HepG2 (cell line): ENCODE measurements at regions not wholly inside any gene's neighbourhood (a gene's known extent, or its start where the extent isn't known, plus 50 kb on each side); places are given as distances from the start of the nearest gene placed in this dataset.

Experiments used
- ATAC-seq: fragments of 200-7000 bp; cut with Tn5 transposase; 3 replicates; pipeline ENCODE4 v1.9.1; 2020; ENCODE audit warnings: mild to moderate bottlenecking, moderate library complexity
- BruUV-seq: library from RNA; stranded (reverse); fragments of 400-500 nt; replicated peaks from 2 replicates; lab custom pipeline; 2021; lab: Mats Ljungman, UMichigan
- CTCF ChIA-PET: fragments of 300-600 bp; formaldehyde crosslinking; extraction: SDS; loops from one replicate; lab custom pipeline; 2021; ENCODE audit warnings: low total read pairs, inconsistent platforms, low intra/inter-chr PET ratio; lab: Yijun Ruan, JAX
- POLR2A ChIA-PET: fragments of 350-600 bp; sonication (Branson Sonifier 250); formaldehyde crosslinking; loops from one replicate; lab custom pipeline; 2020; ENCODE audit warnings: antibody characterized with exemption, inconsistent platforms; lab: Yijun Ruan, JAX
- DNase-seq: peaks from one replicate; pipeline ENCODE4 v3.0.0-alpha.2; 2015; ENCODE audit warnings: low spot score
- FAIRE-seq: peaks from 3 replicates; lab custom pipeline; 2011; peaks lifted over from hg19 to GRCh38; lab: Jason Lieb, UNC
- H2AFZ ChIP-seq: one replicate; pipeline ENCODE4 v1.6.1; 2011; ENCODE audit warnings: low read length, inconsistent platforms
- H3K27ac ChIP-seq: fragments of 300-600 bp; 3 replicates; pipeline ENCODE4 v1.8.0; 2011; ENCODE audit warnings: mixed run types, mild to moderate bottlenecking, mixed read lengths, low read length, inconsistent platforms; ENCODE audit not compliant: insufficient read depth; ENCODE audit errors: extremely low read length
- H3K27me3 ChIP-seq, 2 experiments: fragments of 200-600 bp in 1 of 2; 2 replicates in 1 of 2; 3 replicates in 1 of 2; pipeline versions ENCODE4 v1.6.0 to v1.8.0; 2011; ENCODE audit warnings: low read length in 2 of 2, mild to moderate bottlenecking in 2 of 2, moderate library complexity in 2 of 2, inconsistent platforms in 1 of 2; ENCODE audit not compliant: insufficient read depth in 2 of 2, control insufficient read depth in 1 of 2
- H3K36me3 ChIP-seq, 2 experiments: fragments of 200-600 bp in 1 of 2; replicated peaks in 1 of 2; 2 replicates in 1 of 2; 3 replicates in 1 of 2; pipeline versions ENCODE4 v1.5.1 to v1.8.0; 2011; ENCODE audit warnings: low read length in 2 of 2, inconsistent platforms in 1 of 2; ENCODE audit not compliant: insufficient read depth in 2 of 2, control insufficient read depth in 1 of 2
- H3K4me1 ChIP-seq: 2 replicates; pipeline ENCODE4 v1.5.1; 2012; ENCODE audit warnings: low read length, inconsistent platforms; ENCODE audit not compliant: insufficient read depth
- H3K4me2 ChIP-seq: 2 replicates; pipeline ENCODE4 v1.6.0; 2011; ENCODE audit warnings: low read depth, low read length, inconsistent platforms
- H3K4me3 ChIP-seq, 3 experiments: fragments of 200-600 bp in 1 of 3; sonication (generic), shearing (Covaris generic) in 1 of 3; replicated peaks in 1 of 3; 2 replicates each; pipeline ENCODE4 v1.5.1; 2011 to 2016; ENCODE audit warnings: low read length in 3 of 3, inconsistent platforms in 2 of 3, low read depth in 2 of 3, mild to moderate bottlenecking in 2 of 3, control low read depth in 1 of 3, mixed read lengths in 1 of 3; ENCODE audit not compliant: insufficient read depth in 1 of 3
- H3K79me2 ChIP-seq: one replicate; pipeline ENCODE4 v1.6.1; 2011; ENCODE audit warnings: low read length, inconsistent platforms; ENCODE audit not compliant: insufficient read depth
- H3K9ac ChIP-seq: 2 replicates; pipeline ENCODE4 v1.6.0; 2011; ENCODE audit warnings: mild to moderate bottlenecking, low read depth, low read length, inconsistent platforms; ENCODE audit not compliant: insufficient read depth
- H3K9me3 ChIP-seq: 2 replicates; pipeline ENCODE4 v1.5.1; 2012; ENCODE audit warnings: mild to moderate bottlenecking, low read length
- H4K20me1 ChIP-seq: 2 replicates; pipeline ENCODE4 v1.6.0; 2011; ENCODE audit warnings: inconsistent platforms, mild to moderate bottlenecking, low read length, moderate library complexity; ENCODE audit not compliant: insufficient read depth
- AGO1 ChIP-seq: fragments of 200-400 bp; formaldehyde crosslinking; IDR thresholded peaks from 2 replicates; pipeline ENCODE4 v1.6.1; 2017; ENCODE audit warnings: mild to moderate bottlenecking, low read depth, low read length, moderate library complexity; ENCODE audit not compliant: poor library complexity, severe bottlenecking
- ARNTL ChIP-seq: sonication (generic); formaldehyde crosslinking; IDR thresholded peaks from 2 replicates; pipeline ENCODE4 v1.4.0; 2020; ENCODE audit warnings: mild to moderate bottlenecking, missing genetic modification reagents
- CEBPB ChIP-seq: IDR thresholded peaks from 2 replicates; pipeline ENCODE4 v1.6.1; 2011; ENCODE audit warnings: low read depth, low read length, improper control_type of control experiment, borderline replicate concordance
- NCOA1 ChIP-seq: sonication (generic); formaldehyde crosslinking; IDR thresholded peaks from 2 replicates; pipeline ENCODE4 v1.9.0; 2021; ENCODE audit warnings: missing genetic modification reagents
- NCOA5 ChIP-seq: sonication (generic); formaldehyde crosslinking; IDR thresholded peaks from 2 replicates; pipeline ENCODE4 v1.4.0; 2020; ENCODE audit warnings: missing genetic modification reagents
- NR1H2 ChIP-seq: sonication (generic); formaldehyde crosslinking; IDR thresholded peaks from 2 replicates; pipeline ENCODE4 v1.8.1; 2022; ENCODE audit warnings: low read depth, missing genetic modification reagents, borderline replicate concordance
- PHF21A ChIP-seq: sonication (generic); formaldehyde crosslinking; IDR thresholded peaks from 2 replicates; pipeline ENCODE4 v1.5.0; 2020; ENCODE audit warnings: mild to moderate bottlenecking, missing genetic modification reagents
- SOX6 ChIP-seq, 2 experiments: fragments of 450-650 bp in 1 of 2; sonication (generic) in 1 of 2; formaldehyde crosslinking in 1 of 2; IDR thresholded peaks; 2 replicates each; pipeline versions ENCODE4 v1.4.0 to v1.6.1; 2017 to 2020; ENCODE audit warnings: antibody characterized with exemption in 1 of 2, mild to moderate bottlenecking in 1 of 2, missing genetic modification reagents in 1 of 2
- SPEN ChIP-seq: sonication (generic); formaldehyde crosslinking; IDR thresholded peaks from 2 replicates; pipeline ENCODE4 v1.5.1; 2020; ENCODE audit warnings: low read depth, mild to moderate bottlenecking, missing genetic modification reagents
- THYN1 ChIP-seq: sonication (generic); formaldehyde crosslinking; IDR thresholded peaks from 2 replicates; pipeline ENCODE4 v1.8.1; 2023; ENCODE audit warnings: low read depth, mild to moderate bottlenecking, moderate library complexity, missing genetic modification reagents, borderline replicate concordance
- ZNF10 ChIP-seq: sonication (generic); formaldehyde crosslinking; IDR thresholded peaks from 2 replicates; pipeline ENCODE4 v1.4.0; 2020; ENCODE audit warnings: mild to moderate bottlenecking, low read depth, missing genetic modification reagents, borderline replicate concordance
- ZNF501 ChIP-seq: sonication (generic); formaldehyde crosslinking; IDR thresholded peaks from 2 replicates; pipeline ENCODE4 v1.5.1; 2020; ENCODE audit warnings: mild to moderate bottlenecking, moderate library complexity, missing genetic modification reagents
- WGBS: methylation state at CpG from one replicate; pipeline ENCODE4 v1.1.6; 2017; ENCODE audit warnings: low lambda C conversion rate; 5-methylcytosine and 5-hydroxymethylcytosine counted together
- in situ Hi-C: cut with HindIII; loops from 2 replicates; pipeline ENCODE4 v1.10.0; 2017; ENCODE audit warnings: low pct_unique_long_range_greater_than_20kb; ENCODE audit not compliant: extremely low pct_ligation_motif_present
- intact Hi-C: fragments of 100-400 bp; cut with micrococcal nuclease; formaldehyde crosslinking; loops from one replicate; pipeline ENCODE4 v1.10.0; 2022; ENCODE audit not compliant: unreplicated experiment
- TF ChIP-seq, protein P1 (sequence below): sonication (generic); formaldehyde crosslinking; IDR thresholded peaks from 2 replicates; pipeline ENCODE4 v1.9.0; 2021; ENCODE audit warnings: mild to moderate bottlenecking, missing genetic modification reagents
- TF ChIP-seq, protein P2 (sequence below): sonication (generic); formaldehyde crosslinking; IDR thresholded peaks from 2 replicates; pipeline ENCODE4 v1.5.0; 2020; ENCODE audit warnings: mild to moderate bottlenecking, missing genetic modification reagents

DNA sequence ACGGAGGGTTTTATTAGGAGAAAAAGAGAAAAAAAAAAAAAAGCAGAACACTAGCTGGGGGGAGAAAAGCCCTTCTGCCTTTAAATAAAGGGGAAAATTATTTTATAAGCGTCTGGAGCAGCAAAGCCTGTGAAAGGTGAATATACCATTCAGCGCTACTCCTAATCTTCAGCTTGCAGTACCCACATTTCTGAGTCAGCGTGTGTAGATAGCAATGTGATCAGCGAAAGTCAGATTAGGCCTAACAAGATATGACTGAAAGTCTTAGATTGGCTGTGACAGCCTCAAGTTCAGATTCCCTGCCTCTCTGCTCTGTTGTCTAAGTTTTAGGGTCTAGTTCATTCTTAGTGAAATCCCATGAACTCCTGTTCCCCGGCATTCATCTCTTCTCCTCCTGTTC lies 279.5 kb downstream of the TMEM114 start:
- DNase-seq (no peak), FAIRE-seq (no peak), ATAC-seq (no peak)
- 0 out of 2 replicates have a peak, but pooled peaks cover 3% of the 10 kb centered on the region for H4K20me1 ChIP-seq
- no peaks in the 10 kb centered on the region for H3K4me1 ChIP-seq
- H2AFZ ChIP-seq, result no peak overlapping the region
- H3K9ac ChIP-seq, result no peak overlapping the region
- H3K4me2 ChIP-seq, result no peak overlapping the region
- intact Hi-C loops, result no loop called here
- ChIA-PET CTCF (no interaction called here), POLR2A (no interaction called here)
- WGBS, result 27% methylated on average over 6 of the region's 6 CpGs
- no TSS peak for BruUV-seq
- in situ Hi-C loops, result no loop called here
- no peaks in the 10 kb centered on the region for H3K79me2 ChIP-seq
- H3K9me3 ChIP-seq, result no peaks in the 10 kb centered on the region
- no peaks in the 10 kb centered on the region for H3K36me3 ChIP-seq
- H3K27ac ChIP-seq, result no peak overlapping the region
- no peak overlapping the region for H3K4me3 ChIP-seq
- TF ChIP-seq ZNF10 (CRISPR knock-in tag) (no peak), THYN1 (CRISPR knock-in tag) (no peak), CEBPB (no peak), PHF21A (CRISPR knock-in tag) (no peak), ZNF501 (CRISPR knock-in tag) (no peak), SPEN (no peak), SOX6 (IDR thresholded peaks at IDR 0.05) (no peak), SOX6 (CRISPR knock-in tag; IDR thresholded peaks at IDR 0.05) (no peak), NR1H2 (CRISPR knock-in tag) (no peak), AGO1 (no peak), NCOA5 (no peak), NCOA1 (no peak), ARNTL (no peak)
- TF ChIP-seq, protein P1, sequence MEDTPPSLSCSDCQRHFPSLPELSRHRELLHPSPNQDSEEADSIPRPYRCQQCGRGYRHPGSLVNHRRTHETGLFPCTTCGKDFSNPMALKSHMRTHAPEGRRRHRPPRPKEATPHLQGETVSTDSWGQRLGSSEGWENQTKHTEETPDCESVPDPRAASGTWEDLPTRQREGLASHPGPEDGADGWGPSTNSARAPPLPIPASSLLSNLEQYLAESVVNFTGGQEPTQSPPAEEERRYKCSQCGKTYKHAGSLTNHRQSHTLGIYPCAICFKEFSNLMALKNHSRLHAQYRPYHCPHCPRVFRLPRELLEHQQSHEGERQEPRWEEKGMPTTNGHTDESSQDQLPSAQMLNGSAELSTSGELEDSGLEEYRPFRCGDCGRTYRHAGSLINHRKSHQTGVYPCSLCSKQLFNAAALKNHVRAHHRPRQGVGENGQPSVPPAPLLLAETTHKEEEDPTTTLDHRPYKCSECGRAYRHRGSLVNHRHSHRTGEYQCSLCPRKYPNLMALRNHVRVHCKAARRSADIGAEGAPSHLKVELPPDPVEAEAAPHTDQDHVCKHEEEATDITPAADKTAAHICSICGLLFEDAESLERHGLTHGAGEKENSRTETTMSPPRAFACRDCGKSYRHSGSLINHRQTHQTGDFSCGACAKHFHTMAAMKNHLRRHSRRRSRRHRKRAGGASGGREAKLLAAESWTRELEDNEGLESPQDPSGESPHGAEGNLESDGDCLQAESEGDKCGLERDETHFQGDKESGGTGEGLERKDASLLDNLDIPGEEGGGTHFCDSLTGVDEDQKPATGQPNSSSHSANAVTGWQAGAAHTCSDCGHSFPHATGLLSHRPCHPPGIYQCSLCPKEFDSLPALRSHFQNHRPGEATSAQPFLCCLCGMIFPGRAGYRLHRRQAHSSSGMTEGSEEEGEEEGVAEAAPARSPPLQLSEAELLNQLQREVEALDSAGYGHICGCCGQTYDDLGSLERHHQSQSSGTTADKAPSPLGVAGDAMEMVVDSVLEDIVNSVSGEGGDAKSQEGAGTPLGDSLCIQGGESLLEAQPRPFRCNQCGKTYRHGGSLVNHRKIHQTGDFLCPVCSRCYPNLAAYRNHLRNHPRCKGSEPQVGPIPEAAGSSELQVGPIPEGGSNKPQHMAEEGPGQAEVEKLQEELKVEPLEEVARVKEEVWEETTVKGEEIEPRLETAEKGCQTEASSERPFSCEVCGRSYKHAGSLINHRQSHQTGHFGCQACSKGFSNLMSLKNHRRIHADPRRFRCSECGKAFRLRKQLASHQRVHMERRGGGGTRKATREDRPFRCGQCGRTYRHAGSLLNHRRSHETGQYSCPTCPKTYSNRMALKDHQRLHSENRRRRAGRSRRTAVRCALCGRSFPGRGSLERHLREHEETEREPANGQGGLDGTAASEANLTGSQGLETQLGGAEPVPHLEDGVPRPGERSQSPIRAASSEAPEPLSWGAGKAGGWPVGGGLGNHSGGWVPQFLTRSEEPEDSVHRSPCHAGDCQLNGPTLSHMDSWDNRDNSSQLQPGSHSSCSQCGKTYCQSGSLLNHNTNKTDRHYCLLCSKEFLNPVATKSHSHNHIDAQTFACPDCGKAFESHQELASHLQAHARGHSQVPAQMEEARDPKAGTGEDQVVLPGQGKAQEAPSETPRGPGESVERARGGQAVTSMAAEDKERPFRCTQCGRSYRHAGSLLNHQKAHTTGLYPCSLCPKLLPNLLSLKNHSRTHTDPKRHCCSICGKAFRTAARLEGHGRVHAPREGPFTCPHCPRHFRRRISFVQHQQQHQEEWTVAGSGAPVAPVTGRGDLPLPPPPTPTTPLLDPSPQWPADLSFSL (CRISPR knock-in tag), result no peak
- TF ChIP-seq, protein P2, sequence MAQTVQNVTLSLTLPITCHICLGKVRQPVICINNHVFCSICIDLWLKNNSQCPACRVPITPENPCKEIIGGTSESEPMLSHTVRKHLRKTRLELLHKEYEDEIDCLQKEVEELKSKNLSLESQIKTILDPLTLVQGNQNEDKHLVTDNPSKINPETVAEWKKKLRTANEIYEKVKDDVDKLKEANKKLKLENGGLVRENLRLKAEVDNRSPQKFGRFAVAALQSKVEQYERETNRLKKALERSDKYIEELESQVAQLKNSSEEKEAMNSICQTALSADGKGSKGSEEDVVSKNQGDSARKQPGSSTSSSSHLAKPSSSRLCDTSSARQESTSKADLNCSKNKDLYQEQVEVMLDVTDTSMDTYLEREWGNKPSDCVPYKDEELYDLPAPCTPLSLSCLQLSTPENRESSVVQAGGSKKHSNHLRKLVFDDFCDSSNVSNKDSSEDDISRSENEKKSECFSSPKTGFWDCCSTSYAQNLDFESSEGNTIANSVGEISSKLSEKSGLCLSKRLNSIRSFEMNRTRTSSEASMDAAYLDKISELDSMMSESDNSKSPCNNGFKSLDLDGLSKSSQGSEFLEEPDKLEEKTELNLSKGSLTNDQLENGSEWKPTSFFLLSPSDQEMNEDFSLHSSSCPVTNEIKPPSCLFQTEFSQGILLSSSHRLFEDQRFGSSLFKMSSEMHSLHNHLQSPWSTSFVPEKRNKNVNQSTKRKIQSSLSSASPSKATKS (CRISPR knock-in tag), result no peak
- H3K27me3 ChIP-seq, result peaks cover 0 to 14% of the 10 kb centered on the region in 2 experiments; a peak in 1 of 5 replicates
